Mesodermal cell (in vitro differentiated cells): ENCODE measurements at regions not wholly inside any gene's neighbourhood (a gene's known extent, or its start where the extent isn't known, plus 50 kb on each side); places are given as distances from the start of the nearest gene placed in this dataset.

Experiments
- H3K27ac ChIP-seq: 2 replicates; pipeline ENCODE4 v1.7.0; 2013; ENCODE audit warnings: mild to moderate bottlenecking, low read depth, low read length, moderate library complexity; ENCODE audit not compliant: severe bottlenecking
- H3K36me3 ChIP-seq: 2 replicates; pipeline ENCODE4 v1.7.1; 2013; ENCODE audit warnings: mild to moderate bottlenecking, low read length, moderate library complexity; ENCODE audit not compliant: control insufficient read depth, insufficient read depth
- H3K4me1 ChIP-seq: one replicate; pipeline ENCODE4 v1.7.1; 2013; ENCODE audit warnings: mild to moderate bottlenecking, low read length; ENCODE audit not compliant: insufficient read depth, control insufficient read depth, poor library complexity, severe bottlenecking
- H3K4me3 ChIP-seq: 2 replicates; pipeline ENCODE4 v1.7.0; 2013; ENCODE audit warnings: low read length, control low read depth, mild to moderate bottlenecking; ENCODE audit not compliant: insufficient read depth, poor library complexity, severe bottlenecking; ENCODE audit errors: extremely low read depth
- H3K9me3 ChIP-seq: 2 replicates; pipeline ENCODE4 v1.7.1; 2013; ENCODE audit warnings: mild to moderate bottlenecking, low read length, moderate library complexity; ENCODE audit not compliant: control insufficient read depth
- WGBS, 2 experiments: methylation state at CpG; one replicate each; pipeline ENCODE4 v1.1.5; 2013; ENCODE audit warnings: missing lambda C conversion rate in 2 of 2; ENCODE audit not compliant: insufficient coverage in 2 of 2; 5-methylcytosine and 5-hydroxymethylcytosine counted together

DNA sequence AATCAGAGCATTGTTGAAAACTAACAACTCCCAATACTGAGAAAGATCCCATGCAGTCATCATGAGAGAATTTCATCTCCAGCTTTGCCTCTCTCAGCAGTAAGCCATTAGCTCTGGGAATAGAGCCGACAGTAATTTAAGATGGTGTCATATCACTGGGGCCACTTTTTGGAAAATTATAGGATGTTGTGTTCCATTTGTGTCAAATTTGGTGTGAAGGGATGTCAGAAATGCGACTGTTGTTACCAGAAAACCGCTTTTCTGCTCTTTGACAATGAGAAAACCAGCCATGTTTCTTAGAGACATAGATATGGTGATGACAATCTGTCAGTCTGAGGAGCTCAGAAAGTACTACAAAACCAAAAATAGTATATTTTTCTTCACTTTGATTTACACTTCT, 106.3 kb upstream of the KHDRBS2 start:
- WGBS, 2 experiments = 63% methylated on average over 3 of the region's 3 CpGs; no CpG with 5 or more reads in 1 of the 2 experiments
- no peak overlapping the region for H3K4me3 ChIP-seq
- H3K36me3 ChIP-seq = no peaks in the 10 kb centered on the region
- no peak overlapping the region for H3K27ac ChIP-seq
- H3K9me3 ChIP-seq = no peaks in the 10 kb centered on the region
- H3K4me1 ChIP-seq = no peaks in the 10 kb centered on the region

DNA sequence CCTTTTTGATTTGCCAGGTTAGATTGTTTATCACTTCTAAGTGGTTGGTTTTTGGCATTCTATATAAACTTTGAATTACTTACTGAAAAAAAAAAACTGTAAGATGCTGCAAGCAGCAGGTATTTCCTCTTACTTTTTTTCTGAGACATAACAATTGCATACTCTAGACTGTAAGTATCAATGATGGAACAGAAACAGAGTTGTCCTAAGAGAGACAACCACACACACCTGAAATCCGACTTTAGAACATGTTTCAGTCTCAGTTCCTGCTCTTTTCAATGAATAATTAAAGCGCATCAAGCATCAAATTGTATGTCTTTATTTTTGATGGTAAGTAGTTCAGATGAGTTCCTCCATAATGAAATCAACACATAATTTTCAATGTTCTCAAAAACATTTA, 105.3 kb upstream of the KHDRBS2 start:
- Histone ChIP-seq H3K4me3 (no peak overlapping the region), H3K36me3 (no peaks in the 10 kb centered on the region), H3K4me1 (no peaks in the 10 kb centered on the region), H3K27ac (no peak overlapping the region), H3K9me3 (no peaks in the 10 kb centered on the region)
- whole genome bisulfite sequencing, 2 experiments = 100% methylated on average over 2 of the region's 2 CpGs; no CpG with 5 or more reads in 1 of the 2 experiments

DNA sequence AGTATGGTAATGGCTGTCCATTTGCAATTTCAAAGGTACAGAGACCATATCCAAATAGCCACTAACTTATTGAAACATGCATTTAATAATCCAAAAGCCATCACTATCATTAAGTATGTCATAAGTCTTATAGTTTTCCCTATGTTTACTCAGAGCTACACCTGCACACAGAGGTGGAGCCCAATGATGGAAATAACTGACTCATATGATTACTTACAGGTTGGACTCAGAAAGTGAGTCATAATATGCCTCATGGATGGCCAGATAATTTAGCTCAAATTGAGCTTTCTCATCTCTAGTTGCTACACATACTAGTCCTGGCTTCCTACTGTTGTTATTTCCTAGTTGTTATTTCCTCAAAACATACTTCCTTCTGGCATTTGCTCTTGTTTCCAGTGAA, 104.4 kb upstream of the KHDRBS2 start:
- Histone ChIP-seq H3K4me3 (no peak overlapping the region), H3K27ac (no peak overlapping the region), H3K9me3 (no peaks in the 10 kb centered on the region), H3K36me3 (no peaks in the 10 kb centered on the region), H3K4me1 (no peaks in the 10 kb centered on the region)

DNA sequence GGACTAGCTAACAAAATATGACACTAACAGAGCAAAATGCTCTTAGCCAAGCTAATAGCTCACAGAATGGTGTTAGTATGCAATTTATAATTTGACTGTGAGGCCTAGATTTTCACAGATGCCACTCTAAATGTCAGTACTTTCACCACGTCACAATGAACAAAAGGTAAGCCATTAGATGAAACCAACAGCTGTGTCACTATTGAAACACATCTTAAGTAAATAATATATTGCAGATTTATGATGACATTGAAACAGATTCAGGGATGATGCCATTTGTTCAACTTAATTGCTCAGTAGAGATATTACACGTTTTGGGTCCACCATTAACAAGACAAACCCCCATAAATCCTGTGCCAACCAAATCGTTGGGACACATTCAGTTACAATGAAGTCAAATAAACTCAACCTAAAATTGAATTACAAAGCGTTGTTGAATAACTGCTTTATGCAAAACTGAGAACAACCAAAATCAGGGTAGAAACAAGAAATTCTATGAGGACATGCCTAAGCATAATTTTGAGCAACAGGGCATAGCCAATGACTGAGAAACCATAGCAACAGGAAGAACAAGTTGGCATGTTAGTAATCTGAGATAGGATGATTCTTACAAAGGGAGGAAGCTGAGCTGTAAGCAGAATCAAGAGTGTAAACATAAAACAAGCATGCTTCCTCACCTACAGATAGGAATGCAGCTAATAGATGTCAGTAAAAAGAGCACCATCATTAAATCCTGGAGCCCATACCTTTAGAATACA, 85.6 kb upstream of the KHDRBS2 start:
- Histone ChIP-seq H3K27ac (no peak overlapping the region), H3K36me3 (no peaks in the 10 kb centered on the region), H3K9me3 (no peaks in the 10 kb centered on the region), H3K4me3 (no peak overlapping the region), H3K4me1 (no peaks in the 10 kb centered on the region)
- WGBS, 2 experiments = 93% methylated on average over 3 of the region's 4 CpGs; no CpG with 5 or more reads in 1 of the 2 experiments

DNA sequence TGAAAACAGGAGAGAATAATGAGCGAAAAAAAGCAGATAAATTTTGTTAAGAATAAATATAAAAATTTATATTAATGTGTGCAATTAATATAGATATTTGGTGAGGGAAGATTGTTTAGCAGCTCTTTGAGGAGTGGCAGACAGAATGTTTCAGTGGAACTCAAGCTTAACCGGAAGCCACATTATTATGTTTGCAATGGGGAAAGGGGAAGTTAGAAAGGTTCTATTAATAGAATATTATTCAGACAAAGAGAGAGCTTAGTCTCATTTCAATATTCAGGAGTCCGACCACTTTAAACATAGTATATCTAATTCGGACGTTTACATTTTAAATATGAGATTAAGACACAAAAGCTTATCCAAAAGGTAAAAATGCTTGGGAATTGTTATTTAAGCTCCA, 81.6 kb upstream of the KHDRBS2 start:
- H3K4me1 ChIP-seq = no peaks in the 10 kb centered on the region
- no peak overlapping the region for H3K4me3 ChIP-seq
- H3K36me3 ChIP-seq = no peaks in the 10 kb centered on the region
- H3K27ac ChIP-seq = no peak overlapping the region
- no CpG with 5 or more reads among the region's 5 CpGs for WGBS, 2 experiments
- H3K9me3 ChIP-seq = no peaks in the 10 kb centered on the region

DNA sequence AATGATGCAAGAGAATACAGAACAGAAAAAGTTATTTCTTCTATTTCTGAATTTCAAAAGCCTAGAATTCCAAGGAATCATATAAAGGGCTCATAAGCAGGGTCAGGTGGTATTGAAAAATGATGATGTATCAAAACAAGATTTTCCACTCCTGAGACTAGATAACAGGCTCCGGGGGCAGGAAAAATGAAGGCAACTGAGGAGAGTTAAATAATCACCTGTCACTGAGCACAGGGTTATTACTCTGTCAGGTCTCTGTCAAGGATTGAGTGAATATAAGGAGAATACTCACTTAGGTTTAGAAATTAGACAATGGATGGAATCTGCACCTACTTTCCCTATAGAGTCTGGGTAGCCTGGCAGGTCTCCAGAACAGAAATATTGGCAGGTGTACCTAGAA, 76.1 kb upstream of the KHDRBS2 start:
- H3K36me3 ChIP-seq = no peaks in the 10 kb centered on the region
- no peak overlapping the region for H3K4me3 ChIP-seq
- H3K27ac ChIP-seq = no peak overlapping the region
- H3K9me3 ChIP-seq = no peaks in the 10 kb centered on the region
- WGBS, 2 experiments = 83% methylated on average over 1 of the region's 1 CpG; no CpG with 5 or more reads in 1 of the 2 experiments
- no peaks in the 10 kb centered on the region for H3K4me1 ChIP-seq

DNA sequence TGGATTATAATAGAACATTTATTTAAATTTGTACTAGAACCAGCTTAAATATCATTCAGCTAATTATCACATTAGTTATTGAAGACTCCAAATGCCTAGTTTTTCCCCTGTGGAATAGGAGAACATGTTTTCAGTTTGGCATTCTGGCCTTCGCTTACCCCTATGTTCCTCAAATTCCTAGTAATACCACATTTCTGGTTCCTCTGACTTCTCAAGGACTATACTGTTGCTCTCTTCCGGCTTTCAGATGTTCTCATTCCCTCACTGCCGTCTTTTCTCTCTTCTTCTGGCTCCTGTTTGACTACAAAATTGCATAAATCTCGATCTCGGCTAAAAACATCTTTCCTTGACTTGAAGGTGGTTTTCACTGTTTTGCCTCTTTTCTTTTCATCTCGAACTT, 71.8 kb upstream of the KHDRBS2 start:
- Histone ChIP-seq H3K9me3 (no peaks in the 10 kb centered on the region), H3K4me3 (no peak overlapping the region), H3K27ac (no peak overlapping the region), H3K4me1 (no peaks in the 10 kb centered on the region), H3K36me3 (no peaks in the 10 kb centered on the region)
- 92 to 94% methylated on average over 5 of the region's 6 CpGs for WGBS, 2 experiments

DNA sequence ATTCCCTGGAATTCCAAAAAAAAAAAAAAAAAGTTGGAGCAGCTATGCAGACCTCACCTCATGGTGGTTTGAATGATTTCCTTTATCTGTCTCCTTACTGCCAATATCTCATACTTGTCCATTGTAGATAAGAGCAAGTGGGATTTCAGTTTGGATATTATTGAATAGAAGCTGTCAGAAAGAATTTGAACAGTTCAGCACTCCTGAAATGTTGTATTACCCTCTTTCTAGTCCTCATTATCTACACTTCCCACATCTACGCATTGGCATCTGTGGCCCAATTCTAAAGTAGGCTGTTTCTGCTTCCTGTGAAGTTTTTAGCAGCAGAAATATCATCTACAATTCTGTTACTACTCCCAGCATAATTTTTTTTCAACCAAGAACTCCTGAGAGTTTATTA, 68.2 kb upstream of the KHDRBS2 start:
- Histone ChIP-seq H3K36me3 (no peaks in the 10 kb centered on the region), H3K4me3 (no peak overlapping the region), H3K4me1 (no peaks in the 10 kb centered on the region), H3K9me3 (no peaks in the 10 kb centered on the region), H3K27ac (no peak overlapping the region)
- WGBS, 2 experiments = 78% methylated on average over 1 of the region's 1 CpG; no CpG with 5 or more reads in 1 of the 2 experiments

DNA sequence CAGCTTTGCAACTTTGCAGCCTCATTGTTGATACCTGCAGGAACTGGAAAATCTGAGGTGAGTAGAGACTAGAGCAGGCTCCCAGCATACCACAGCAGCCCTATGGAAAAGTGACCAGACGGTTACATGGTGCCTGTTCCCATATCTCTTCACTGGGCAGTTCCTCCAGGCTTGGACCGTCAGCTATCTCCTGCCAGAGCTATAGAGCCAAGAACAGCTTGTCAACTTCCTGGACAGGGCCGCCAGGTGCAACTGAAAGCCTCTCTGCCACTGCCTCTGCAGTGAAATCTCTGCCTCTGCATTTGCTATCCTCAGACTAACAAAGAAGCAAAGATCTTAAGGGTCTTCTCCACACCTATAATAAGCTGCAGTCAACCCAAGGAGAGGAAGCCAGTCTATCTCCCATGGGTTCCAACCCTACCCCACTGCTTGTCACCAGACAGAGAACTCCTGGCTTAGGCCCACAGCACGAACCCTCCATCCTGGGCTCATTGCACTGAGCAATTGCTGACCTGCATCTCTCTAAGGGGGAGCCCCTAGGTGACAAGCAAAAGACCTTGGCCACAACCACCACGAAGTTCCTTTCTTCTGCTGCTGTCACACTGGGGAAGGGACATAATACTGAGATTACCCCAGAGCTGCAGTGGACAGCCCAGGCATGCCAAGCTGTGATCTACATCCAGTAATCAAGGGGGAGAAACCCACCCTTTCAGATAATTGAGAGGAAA, 60.1 kb upstream of the KHDRBS2 start:
- no peaks in the 10 kb centered on the region for H3K36me3 ChIP-seq
- no peak overlapping the region for H3K4me3 ChIP-seq
- H3K9me3 ChIP-seq = no peaks in the 10 kb centered on the region
- H3K27ac ChIP-seq = no peak overlapping the region
- H3K4me1 ChIP-seq = no peaks in the 10 kb centered on the region
- WGBS, 2 experiments = 93 to 94% methylated on average over 5 of the region's 5 CpGs

DNA sequence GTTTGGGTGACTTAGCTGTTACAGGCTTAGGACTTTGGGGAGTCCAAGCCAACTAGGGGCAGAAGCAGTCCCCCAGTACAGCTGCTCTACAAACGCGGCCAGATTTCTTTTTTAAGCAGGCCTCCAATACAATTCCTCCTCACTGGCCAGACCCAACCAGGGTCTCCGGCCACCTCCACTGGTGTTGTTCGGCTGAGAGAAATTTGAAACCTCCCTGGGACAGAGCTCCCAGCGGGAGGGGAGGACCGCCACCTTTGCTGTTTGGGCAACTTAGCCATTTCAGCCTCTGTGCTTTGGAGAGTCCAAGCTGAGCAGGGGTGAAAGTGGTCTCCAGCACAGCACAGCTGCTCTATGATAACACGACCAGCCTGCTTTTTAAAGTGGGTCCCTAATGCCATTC, 59.4 kb upstream of the KHDRBS2 start:
- 84 to 94% methylated on average over 3 to 4 of the region's 7 CpGs for WGBS, 2 experiments

DNA sequence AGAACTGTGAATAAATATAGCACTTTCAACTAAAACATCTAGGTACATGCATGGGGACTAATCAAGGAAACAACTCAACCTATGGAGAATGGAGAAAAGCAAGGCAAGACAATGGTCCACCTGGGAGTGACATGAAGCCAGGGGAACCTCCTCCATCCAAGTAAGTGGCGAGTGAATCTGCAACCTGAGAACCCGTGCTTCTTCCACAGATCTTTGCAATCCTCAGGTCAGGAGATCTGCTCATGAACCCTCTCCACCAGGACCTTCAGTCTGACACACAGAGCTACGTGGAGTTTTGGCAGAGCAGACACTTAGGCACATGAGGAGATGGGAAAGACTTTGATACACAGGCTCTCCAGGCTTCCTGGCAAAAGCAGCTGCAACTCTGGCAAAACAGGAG, 58.8 kb upstream of the KHDRBS2 start:
- no peaks in the 10 kb centered on the region for H3K9me3 ChIP-seq
- no peak overlapping the region for H3K27ac ChIP-seq
- no peaks in the 10 kb centered on the region for H3K36me3 ChIP-seq
- 82 to 100% methylated on average over 3 of the region's 3 CpGs for whole genome bisulfite sequencing, 2 experiments
- H3K4me1 ChIP-seq = no peaks in the 10 kb centered on the region
- no peak overlapping the region for H3K4me3 ChIP-seq

More for the DNA sequence above, 59.4 kb upstream of the KHDRBS2 start:
- Histone ChIP-seq H3K4me3 (no peak overlapping the region), H3K9me3 (no peaks in the 10 kb centered on the region), H3K27ac (no peak overlapping the region), H3K36me3 (no peaks in the 10 kb centered on the region), H3K4me1 (no peaks in the 10 kb centered on the region)
